H1 (cell line): ENCODE measurements at regions not wholly inside any gene's neighbourhood (a gene's known extent, or its start where the extent isn't known, plus 50 kb on each side); places are given as distances from the start of the nearest gene placed in this dataset.

Source experiments
- CTCF ChIA-PET: fragments of 300-600 bp; sonication (Branson Sonifier 250); formaldehyde crosslinking; loops from one replicate; lab custom pipeline; 2021; ENCODE audit not compliant: partially characterized antibody; lab: Charles Lee
- POLR2A ChIA-PET: fragments of 300-600 bp; sonication (Branson Sonifier 250); formaldehyde crosslinking; loops from one replicate; lab custom pipeline; 2021; ENCODE audit warnings: inconsistent platforms; ENCODE audit not compliant: partially characterized antibody; lab: Charles Lee
- DNase-seq, 2 experiments: peaks; one replicate each; pipeline versions ENCODE4 v3.0.0 to v3.0.0-alpha.2; 2010 to 2022; ENCODE audit warnings: low spot score in 2 of 2, low read depth in 1 of 2, mixed read lengths in 1 of 2
- FAIRE-seq: peaks from 2 replicates; lab custom pipeline; 2011; peaks lifted over from hg19 to GRCh38; lab: Jason Lieb, UNC
- H2AFZ ChIP-seq: 2 replicates; pipeline ENCODE4 v1.8.1; 2012; ENCODE audit warnings: low read length, inconsistent platforms
- H2AK5ac ChIP-seq: 2 replicates; pipeline ENCODE4 v1.6.1; 2013; ENCODE audit warnings: low read depth, low read length
- H2BK120ac ChIP-seq: replicated peaks from 2 replicates; pipeline ENCODE3; 2013; ENCODE audit warnings: low read depth, low read length, inconsistent platforms
- H2BK12ac ChIP-seq: 2 replicates; pipeline ENCODE4 v1.6.1; 2013; ENCODE audit warnings: low read depth, low read length
- H2BK15ac ChIP-seq: 2 replicates; pipeline ENCODE4 v1.6.1; 2013; ENCODE audit warnings: low read length
- H2BK20ac ChIP-seq: 2 replicates; pipeline ENCODE4 v1.6.1; 2013; ENCODE audit warnings: low read length
- H2BK5ac ChIP-seq: 2 replicates; pipeline ENCODE4 v1.6.1; 2013; ENCODE audit warnings: low read depth, low read length
- H3K14ac ChIP-seq: 2 replicates; pipeline ENCODE4 v1.6.1; 2013; ENCODE audit warnings: inconsistent platforms; ENCODE audit not compliant: insufficient read length
- H3K18ac ChIP-seq: 2 replicates; pipeline ENCODE4 v1.6.1; 2013; ENCODE audit warnings: low read length; ENCODE audit errors: extremely low read depth
- H3K23ac ChIP-seq: 2 replicates; pipeline ENCODE4 v1.6.1; 2013; ENCODE audit warnings: inconsistent platforms; ENCODE audit not compliant: insufficient read length
- H3K23me2 ChIP-seq: 2 replicates; pipeline ENCODE4 v1.6.1; 2013; ENCODE audit warnings: low read depth, low read length
- H3K27ac ChIP-seq: 2 replicates; pipeline ENCODE4 v1.6.1; 2011; ENCODE audit warnings: low read depth, low read length, inconsistent platforms
- H3K27me3 ChIP-seq, 4 experiments: replicated peaks in 1 of 4; 1 replicate in 1 of 4; 2 replicates in 3 of 4; pipeline versions ENCODE4 v1.6.1 to v1.8.1; 2011 to 2013; ENCODE audit warnings: low read length in 3 of 4, mild to moderate bottlenecking in 3 of 4, inconsistent platforms in 2 of 4, mixed read lengths in 2 of 4, moderate library complexity in 1 of 4; ENCODE audit not compliant: control insufficient read depth in 3 of 4, insufficient read depth in 3 of 4; ENCODE audit errors: extremely low read depth in 1 of 4
- H3K36me3 ChIP-seq, 4 experiments: 2 replicates each; pipeline versions ENCODE4 v1.6.1 to v1.8.1; 2011 to 2013; ENCODE audit warnings: mild to moderate bottlenecking in 4 of 4, low read length in 3 of 4, moderate library complexity in 2 of 4, control low read depth in 1 of 4, inconsistent platforms in 1 of 4; ENCODE audit not compliant: insufficient read depth in 4 of 4, control insufficient read depth in 2 of 4
- H3K4ac ChIP-seq: replicated peaks from 2 replicates; pipeline ENCODE3; 2013; ENCODE audit warnings: low read length, low read depth, mixed read lengths, inconsistent platforms; ENCODE audit not compliant: insufficient read length
- H3K4me1 ChIP-seq, 4 experiments: replicated peaks in 1 of 4; 1 replicate in 1 of 4; 2 replicates in 3 of 4; pipeline versions ENCODE4 v1.6.1 to v1.8.1; 2011 to 2013; ENCODE audit warnings: low read length in 3 of 4, inconsistent platforms in 2 of 4, mixed read lengths in 1 of 4; ENCODE audit not compliant: insufficient read depth in 4 of 4, control insufficient read depth in 3 of 4
- H3K4me2 ChIP-seq, 2 experiments: 2 replicates each; pipeline versions ENCODE4 v1.6.1 to v1.8.1; 2011 to 2013; ENCODE audit warnings: low read depth in 2 of 2, low read length in 2 of 2, control low read depth in 1 of 2, inconsistent platforms in 1 of 2, mild to moderate bottlenecking in 1 of 2; ENCODE audit not compliant: insufficient read depth in 1 of 2
- H3K4me3 ChIP-seq, 4 experiments: fragments of 200-600, 300-600 bp in 1 of 4; sonication (generic), shearing (Covaris generic), sonication (Bioruptor Twin) in 1 of 4; 2 replicates each; pipeline versions ENCODE4 v1.5.1 to v1.8.1; 2011 to 2016; ENCODE audit warnings: low read length in 4 of 4, low read depth in 3 of 4, control low read depth in 2 of 4, inconsistent platforms in 2 of 4, mild to moderate bottlenecking in 2 of 4, mixed read lengths in 1 of 4, moderate library complexity in 1 of 4; ENCODE audit not compliant: insufficient read depth in 2 of 4; ENCODE audit errors: extremely low read depth in 1 of 4
- H3K56ac ChIP-seq: replicated peaks from 2 replicates; pipeline ENCODE3; 2013; ENCODE audit warnings: low read depth, mild to moderate bottlenecking, mixed read lengths, low read length, inconsistent platforms; ENCODE audit not compliant: insufficient read length
- H3K79me1 ChIP-seq: 2 replicates; pipeline ENCODE4 v1.6.1; 2013; ENCODE audit warnings: low read depth, low read length, control low read depth
- H3K79me2 ChIP-seq, 2 experiments: 2 replicates each; pipeline versions ENCODE4 v1.6.1 to v1.8.1; 2012 to 2013; ENCODE audit warnings: low read length in 2 of 2, mild to moderate bottlenecking in 2 of 2, inconsistent platforms in 1 of 2; ENCODE audit not compliant: insufficient read depth in 2 of 2, control insufficient read depth in 1 of 2
- H3K9ac ChIP-seq, 4 experiments: replicated peaks in 1 of 4; 1 replicate in 1 of 4; 2 replicates in 3 of 4; pipeline versions ENCODE4 v1.6.1 to v1.8.1; 2011 to 2013; ENCODE audit warnings: low read depth in 3 of 4, low read length in 3 of 4, control low read depth in 2 of 4, mild to moderate bottlenecking in 2 of 4, moderate library complexity in 2 of 4, inconsistent platforms in 1 of 4; ENCODE audit errors: extremely low read depth in 1 of 4
- H3K9me3 ChIP-seq, 2 experiments: 2 replicates each; pipeline versions ENCODE4 v1.6.1 to v1.8.1; 2012 to 2013; ENCODE audit warnings: mild to moderate bottlenecking in 2 of 2, moderate library complexity in 2 of 2, control low read depth in 1 of 2, inconsistent platforms in 1 of 2, low read depth in 1 of 2, low read length in 1 of 2, mixed read lengths in 1 of 2; ENCODE audit not compliant: insufficient read depth in 2 of 2
- H4K20me1 ChIP-seq, 2 experiments: replicated peaks in 1 of 2; 2 replicates each; pipeline versions ENCODE3 to v1.8.1; 2011 to 2013; ENCODE audit warnings: inconsistent platforms in 2 of 2, low read length in 2 of 2, mild to moderate bottlenecking in 1 of 2; ENCODE audit not compliant: insufficient read depth in 2 of 2, control insufficient read depth in 1 of 2
- H4K5ac ChIP-seq: 2 replicates; pipeline ENCODE4 v1.6.1; 2013; ENCODE audit warnings: low read length, low read depth, mixed read lengths, inconsistent platforms; ENCODE audit not compliant: insufficient read length
- H4K8ac ChIP-seq: 2 replicates; pipeline ENCODE4 v1.8.0; 2013; ENCODE audit warnings: mild to moderate bottlenecking, moderate library complexity, low read length, inconsistent platforms; ENCODE audit not compliant: insufficient read depth; ENCODE audit errors: extremely low read depth
- H4K91ac ChIP-seq: replicated peaks from 2 replicates; pipeline ENCODE3; 2013; ENCODE audit warnings: low read length, mixed read lengths, inconsistent platforms; ENCODE audit not compliant: insufficient read length
- CEBPB ChIP-seq: IDR thresholded peaks from 2 replicates; pipeline ENCODE4 v1.6.1; 2012; ENCODE audit warnings: low read depth, low read length
- EGR1 ChIP-seq: IDR thresholded peaks from 2 replicates; pipeline ENCODE4 v1.6.1; 2011; ENCODE audit warnings: low read depth, low read length, borderline replicate concordance
- JUN ChIP-seq: IDR thresholded peaks from 2 replicates; pipeline ENCODE4 v1.6.1; 2011; ENCODE audit warnings: low read depth, mild to moderate bottlenecking, improper control_type of control experiment, low read length
- KDM1A ChIP-seq: fragments of 200-600, 300-600 bp; sonication (generic); IDR thresholded peaks from 2 replicates; pipeline ENCODE4 v1.7.1; 2016; ENCODE audit warnings: mild to moderate bottlenecking, low read length, borderline replicate concordance
- NANOG ChIP-seq: IDR thresholded peaks from 2 replicates; pipeline ENCODE4 v1.6.1; 2011; ENCODE audit warnings: low read length, low read depth, mild to moderate bottlenecking, inconsistent platforms; ENCODE audit not compliant: insufficient read depth, poor library complexity, severe bottlenecking
- POU5F1 ChIP-seq: IDR thresholded peaks from 2 replicates; pipeline ENCODE4 v1.6.1; 2011; ENCODE audit warnings: low read depth, mild to moderate bottlenecking, low read length, moderate library complexity
- RNF2 ChIP-seq: fragments of 200-900, 300-1000 bp; sonication (generic); IDR thresholded peaks from 2 replicates; pipeline ENCODE4 v1.7.1; 2016; ENCODE audit warnings: borderline replicate concordance, low read depth, mild to moderate bottlenecking, antibody characterized with exemption, low read length; ENCODE audit not compliant: poor library complexity, severe bottlenecking; ENCODE audit errors: missing control alignments
- SAP30 ChIP-seq: fragments of 300-600 bp; sonication (generic); IDR thresholded peaks from 2 replicates; pipeline ENCODE4 v1.7.1; 2012; ENCODE audit warnings: low read length, moderate library complexity, mild to moderate bottlenecking, inconsistent platforms; ENCODE audit not compliant: insufficient read depth, insufficient replicate concordance
- SIN3A ChIP-seq, 2 experiments: IDR thresholded peaks in 1 of 2; conservative IDR thresholded peaks in 1 of 2; 2 replicates each; pipeline ENCODE4 v1.6.1; 2011 to 2012; ENCODE audit warnings: low read length in 2 of 2, improper control_type of control experiment in 1 of 2, low read depth in 1 of 2, mild to moderate bottlenecking in 1 of 2
- SIX5 ChIP-seq: IDR thresholded peaks from 2 replicates; pipeline ENCODE4 v1.6.1; 2011; ENCODE audit warnings: mild to moderate bottlenecking, low read depth, low read length
- TAF1 ChIP-seq: IDR thresholded peaks from 2 replicates; pipeline ENCODE4 v1.6.1; 2011; ENCODE audit warnings: mild to moderate bottlenecking, low read depth, low read length
- TBP ChIP-seq: IDR thresholded peaks from 2 replicates; pipeline ENCODE4 v1.6.1; 2011; ENCODE audit warnings: low read depth, low read length, improper control_type of control experiment
- TCF12 ChIP-seq: IDR thresholded peaks from 2 replicates; pipeline ENCODE4 v1.6.1; 2011; ENCODE audit warnings: low read depth, mild to moderate bottlenecking, low read length
- ZNF274 ChIP-seq: IDR thresholded peaks from 2 replicates; pipeline ENCODE4 v1.7.0; 2012; ENCODE audit warnings: low read length, borderline replicate concordance; ENCODE audit errors: extremely low read depth
- whole genome bisulfite sequencing, 2 experiments: shearing (Covaris generic) in 1 of 2; methylation state at CpG; one replicate each; pipeline versions ENCODE4 v1.1.6 to v1.1.7; 2013 to 2015; ENCODE audit warnings: low lambda C conversion rate in 2 of 2, mixed read lengths in 2 of 2, inconsistent platforms in 1 of 2, low coverage in 1 of 2, missing lambda C conversion rate in 1 of 2; ENCODE audit not compliant: insufficient replicate concordance in 2 of 2, insufficient coverage in 1 of 2, insufficient read length in 1 of 2; ENCODE audit errors: extremely low coverage in 1 of 2, missing lambda C conversion rate in 1 of 2; 5-methylcytosine and 5-hydroxymethylcytosine counted together
- TF ChIP-seq, protein P1 (sequence below): IDR thresholded peaks from 2 replicates; pipeline ENCODE4 v1.6.1; 2012; ENCODE audit warnings: inconsistent platforms

DNA sequence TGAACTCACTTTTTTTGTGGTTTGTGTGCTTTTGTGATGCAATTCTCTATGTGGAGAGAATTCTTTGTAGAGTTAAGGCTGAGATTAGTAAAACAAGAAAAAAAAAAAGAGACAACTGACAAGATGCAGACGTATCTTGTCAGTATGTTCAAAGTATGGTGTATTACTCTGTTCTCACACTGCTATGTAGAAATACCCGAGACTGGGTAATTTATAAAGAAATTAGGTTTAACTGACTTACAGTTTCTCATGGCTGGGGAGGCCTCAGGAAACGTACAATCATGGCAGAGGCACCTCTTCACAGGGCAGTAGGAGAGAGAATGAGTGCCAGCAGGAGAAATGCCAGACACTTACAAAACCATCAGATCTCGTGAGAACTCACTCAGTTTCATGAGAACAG lies 475.2 kb upstream of the CDH18 start:
- Histone ChIP-seq H3K36me3 (no peaks in the 10 kb centered on the region), H3K79me1 (no peaks in the 10 kb centered on the region), H3K4me2 (no peak overlapping the region), H3K4ac (no peak overlapping the region), H4K5ac (no peak overlapping the region), H2AK5ac (no peak overlapping the region), H2BK15ac (no peak overlapping the region), H2BK120ac (no peak overlapping the region), H2AFZ (no peak overlapping the region), H3K4me3 (no peak overlapping the region), H3K79me2 (no peaks in the 10 kb centered on the region), H3K4me1 (no peaks in the 10 kb centered on the region), H3K23ac (no peak overlapping the region), H4K8ac (no peak overlapping the region), H3K56ac (no peak overlapping the region), H3K27ac (no peak overlapping the region), H3K9me3 (no peaks in the 10 kb centered on the region), H4K91ac (no peak overlapping the region), H3K27me3 (no peaks in the 10 kb centered on the region), H3K18ac (no peak overlapping the region), H3K9ac (no peak overlapping the region), H4K20me1 (no peaks in the 10 kb centered on the region), H2BK5ac (no peak overlapping the region), H2BK20ac (no peak overlapping the region), H2BK12ac (no peak overlapping the region), H3K23me2 (no peaks in the 10 kb centered on the region), H3K14ac (no peak overlapping the region)
- no peak for TF ChIP-seq TAF1
- TF ChIP-seq KDM1A = no peak
- no peak for TF ChIP-seq NANOG
- no peak for TF ChIP-seq RNF2
- TF ChIP-seq JUN = no peak
- TF ChIP-seq, protein P1, sequence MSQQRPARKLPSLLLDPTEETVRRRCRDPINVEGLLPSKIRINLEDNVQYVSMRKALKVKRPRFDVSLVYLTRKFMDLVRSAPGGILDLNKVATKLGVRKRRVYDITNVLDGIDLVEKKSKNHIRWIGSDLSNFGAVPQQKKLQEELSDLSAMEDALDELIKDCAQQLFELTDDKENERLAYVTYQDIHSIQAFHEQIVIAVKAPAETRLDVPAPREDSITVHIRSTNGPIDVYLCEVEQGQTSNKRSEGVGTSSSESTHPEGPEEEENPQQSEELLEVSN = no peak
- no peak for TF ChIP-seq ZNF274
- TF ChIP-seq POU5F1 = no peak
- TF ChIP-seq SIN3A (conservative IDR thresholded peaks at IDR 0.05 in 1 of 2, IDR thresholded peaks at IDR 0.05 in 1 of 2; ENCODE audit: low read depth in 1 of 2, low read length in 2 of 2) = no peak
- no peak for TF ChIP-seq TBP
- no peak for TF ChIP-seq SAP30
- no peak for TF ChIP-seq TCF12
- no peak for TF ChIP-seq SIX5
- TF ChIP-seq EGR1 = no peak
- no peak for TF ChIP-seq CEBPB
- DNase-seq = no peak
- 92% methylated on average over 4 of the region's 4 CpGs; no CpG with 5 or more reads in 1 of the 2 experiments for WGBS, 2 experiments
- CTCF ChIA-PET = no interaction called here
- no peak for FAIRE-seq
- POLR2A ChIA-PET = no interaction called here
